GM10248 (cell line): ENCODE measurements at regions not wholly inside any gene's neighbourhood (a gene's known extent, or its start where the extent isn't known, plus 50 kb on each side); places are given as distances from the start of the nearest gene placed in this dataset.
"Not testable (repeated sequence)": the region's sequence is repeated elsewhere in the genome, so short reads cannot be mapped to it uniquely, and the experiment has no call there.

Experiments
- CTCF ChIA-PET: fragments of 300-600 bp; sonication (Branson Sonifier 250); formaldehyde crosslinking; extraction: SDS; loops from one replicate; lab custom pipeline; 2021; ENCODE audit warnings: antibody characterized with exemption; lab: Yijun Ruan, JAX
- POLR2A ChIA-PET: fragments of 350-650 bp; sonication (Branson Sonifier 250); formaldehyde crosslinking; extraction: SDS; loops from one replicate; lab custom pipeline; 2020; ENCODE audit warnings: antibody characterized with exemption; lab: Yijun Ruan, JAX
- DNase-seq: peaks from one replicate; pipeline ENCODE4 v3.0.0; 2012; ENCODE audit errors: extremely low spot score
- TF ChIP-seq, protein P1 (sequence below): IDR thresholded peaks from 2 replicates; pipeline ENCODE4 v1.5.1; 2012; ENCODE audit warnings: mild to moderate bottlenecking, low read depth; ENCODE audit errors: extremely low read depth, missing control alignments, control extremely low read depth

DNA sequence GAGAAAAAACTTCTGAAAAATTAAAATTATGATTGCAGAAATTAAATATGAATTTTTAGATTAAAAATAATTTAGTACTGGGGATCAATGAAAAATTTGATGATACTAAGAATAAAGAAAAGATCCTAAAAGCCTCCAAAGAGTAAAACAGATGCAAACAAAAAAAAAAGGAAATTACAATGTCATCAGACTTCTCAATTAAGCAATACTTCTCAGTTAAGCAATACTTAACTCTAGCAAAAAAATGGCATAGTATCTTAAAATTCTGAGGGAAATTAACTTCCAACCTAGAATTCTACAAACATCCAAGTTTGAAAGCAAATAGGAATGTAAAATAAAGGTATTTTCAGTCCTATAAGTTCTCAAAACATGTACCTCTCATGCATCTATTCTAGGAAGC, 141.2 kb upstream of the INTU start:
- DNase-seq, result no peak
- TF ChIP-seq, protein P1, sequence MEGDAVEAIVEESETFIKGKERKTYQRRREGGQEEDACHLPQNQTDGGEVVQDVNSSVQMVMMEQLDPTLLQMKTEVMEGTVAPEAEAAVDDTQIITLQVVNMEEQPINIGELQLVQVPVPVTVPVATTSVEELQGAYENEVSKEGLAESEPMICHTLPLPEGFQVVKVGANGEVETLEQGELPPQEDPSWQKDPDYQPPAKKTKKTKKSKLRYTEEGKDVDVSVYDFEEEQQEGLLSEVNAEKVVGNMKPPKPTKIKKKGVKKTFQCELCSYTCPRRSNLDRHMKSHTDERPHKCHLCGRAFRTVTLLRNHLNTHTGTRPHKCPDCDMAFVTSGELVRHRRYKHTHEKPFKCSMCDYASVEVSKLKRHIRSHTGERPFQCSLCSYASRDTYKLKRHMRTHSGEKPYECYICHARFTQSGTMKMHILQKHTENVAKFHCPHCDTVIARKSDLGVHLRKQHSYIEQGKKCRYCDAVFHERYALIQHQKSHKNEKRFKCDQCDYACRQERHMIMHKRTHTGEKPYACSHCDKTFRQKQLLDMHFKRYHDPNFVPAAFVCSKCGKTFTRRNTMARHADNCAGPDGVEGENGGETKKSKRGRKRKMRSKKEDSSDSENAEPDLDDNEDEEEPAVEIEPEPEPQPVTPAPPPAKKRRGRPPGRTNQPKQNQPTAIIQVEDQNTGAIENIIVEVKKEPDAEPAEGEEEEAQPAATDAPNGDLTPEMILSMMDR, result no peak
- ChIA-PET POLR2A (no interaction called here), CTCF (no interaction called here)

DNA sequence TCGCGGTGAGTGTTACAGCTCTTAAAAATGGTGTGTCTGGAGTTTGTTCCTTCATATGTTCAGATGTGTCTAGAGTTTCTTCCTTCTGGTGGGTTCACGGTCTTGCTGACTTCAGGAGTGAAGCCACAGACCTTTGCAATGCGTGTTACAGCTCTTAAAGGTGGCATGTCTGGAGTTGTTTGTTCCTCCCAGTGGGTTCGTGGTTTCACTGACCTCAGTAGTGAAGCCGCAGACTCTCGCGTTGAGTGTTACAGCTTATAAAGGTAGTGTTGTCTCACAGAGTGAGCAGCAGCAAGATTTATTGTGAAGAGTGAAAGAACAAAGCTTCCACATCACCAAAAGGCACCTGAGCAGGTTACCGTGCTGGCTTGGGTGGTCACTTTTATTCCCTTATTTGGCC, 135.9 kb upstream of the INTU start:
- CTCF ChIA-PET, result interaction anchor here (0.9 kb wide), 2 partner anchors 8 to 10 kb away, joined by 3 read pairs; no protein-coding TSS in a partner anchor
- POLR2A ChIA-PET, DNase-seq: not testable (repeated sequence)

DNA sequence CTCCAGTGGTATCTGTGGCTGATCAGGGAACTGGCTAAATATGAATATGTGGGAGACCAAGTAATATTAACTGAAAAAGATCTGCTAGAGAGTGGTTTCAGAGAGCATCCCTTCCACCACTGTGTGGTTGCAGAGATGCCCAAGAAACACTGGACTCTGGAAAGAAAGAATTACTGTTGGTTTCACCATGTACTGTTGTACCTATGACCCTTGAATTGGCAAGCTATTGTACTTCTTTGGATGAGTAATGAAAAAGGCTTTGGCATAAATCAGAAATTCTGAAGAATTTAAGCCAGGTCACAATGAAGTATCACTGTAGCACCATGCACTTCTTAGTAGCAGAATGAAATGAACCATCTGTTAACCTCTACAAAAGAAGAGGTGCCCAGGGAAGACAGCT, 134.4 kb upstream of the INTU start:
- ChIA-PET POLR2A (no interaction called here), CTCF (no interaction called here)
- TF ChIP-seq, protein P1, result no peak
- no peak for DNase-seq

DNA sequence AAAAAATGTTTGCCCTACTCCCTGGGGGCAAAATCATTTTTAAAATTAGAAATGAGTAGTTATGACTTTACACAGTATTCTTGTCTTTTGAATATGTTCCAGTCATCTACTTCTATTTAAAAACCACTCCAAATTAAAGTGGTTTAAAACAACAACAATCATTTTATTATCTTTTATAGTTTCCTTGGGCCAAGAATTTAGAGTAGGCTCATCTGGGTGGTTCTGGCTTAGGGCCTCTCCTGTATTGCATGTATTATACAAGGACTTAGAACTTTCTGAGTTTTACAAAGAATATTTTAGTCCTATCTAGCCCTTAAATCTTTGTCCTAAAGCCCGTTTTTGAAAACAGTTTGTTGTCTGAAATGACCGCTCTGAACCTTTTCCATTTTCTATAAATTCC, 132.5 kb upstream of the INTU start:
- DNase-seq, result no peak
- ChIA-PET CTCF (no interaction called here), POLR2A (no interaction called here)
- TF ChIP-seq, protein P1, result no peak

DNA sequence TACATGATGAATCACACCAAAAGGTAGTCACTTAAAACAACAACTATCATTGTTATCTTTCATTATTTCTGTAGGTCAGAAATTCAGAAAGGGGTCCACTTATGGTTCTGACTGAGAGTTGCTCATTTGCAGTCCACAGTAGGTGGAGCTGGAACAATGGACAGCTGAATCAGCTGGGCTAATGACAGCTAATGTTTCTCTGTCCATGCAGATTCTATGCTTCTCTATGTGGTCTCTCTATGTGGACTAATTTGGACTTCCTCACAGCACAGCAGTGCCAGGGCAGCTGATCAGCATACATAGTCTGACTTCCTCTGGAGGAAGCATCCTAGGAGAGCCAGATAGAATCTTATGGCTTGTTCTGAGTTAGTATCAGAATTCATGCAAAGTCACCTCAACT, 131.7 kb upstream of the INTU start:
- no peak for DNase-seq
- ChIA-PET POLR2A (no interaction called here), CTCF (no interaction called here)
- TF ChIP-seq, protein P1, result no peak

DNA sequence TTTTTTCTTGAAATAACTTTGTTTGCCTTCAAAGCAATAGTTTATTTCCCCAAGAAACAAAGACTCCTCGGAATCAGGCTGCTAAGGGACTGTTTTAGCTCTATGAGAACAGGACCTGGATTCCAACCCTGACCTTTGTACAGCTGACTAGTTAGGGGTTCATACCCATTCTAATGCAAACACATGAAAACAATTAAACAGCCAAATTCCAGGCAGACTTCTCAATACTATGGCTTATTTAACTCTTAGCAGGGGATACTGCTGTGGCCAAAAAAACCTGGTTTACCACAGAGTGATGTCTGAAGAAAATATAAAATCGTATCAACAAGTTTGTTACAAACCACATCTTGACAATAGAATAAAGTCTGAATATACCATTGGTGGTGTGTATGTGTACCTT, 129.6 kb upstream of the INTU start:
- DNase-seq, result no peak
- POLR2A ChIA-PET, result no interaction called here

DNA sequence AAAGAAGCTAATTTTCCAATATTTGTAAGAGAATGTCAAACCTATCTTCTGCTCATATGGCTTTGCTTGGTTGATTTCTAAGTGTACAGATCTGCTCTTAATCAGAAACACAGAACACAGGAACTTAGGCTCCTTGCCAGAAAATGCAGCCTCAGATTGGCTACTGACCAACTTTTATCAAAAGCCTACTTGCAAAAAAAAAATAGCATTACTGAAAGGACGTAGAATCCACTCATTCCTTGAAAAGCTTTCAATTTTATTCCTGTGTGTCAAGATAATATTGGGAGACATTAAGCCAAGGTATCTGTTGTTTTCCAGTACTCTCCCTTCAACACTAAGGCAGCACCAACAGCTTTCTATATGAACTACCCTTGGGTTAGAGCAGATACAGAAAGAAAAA, 127.6 kb upstream of the INTU start:
- TF ChIP-seq, protein P1, result no peak
- POLR2A ChIA-PET, result no interaction called here
- CTCF ChIA-PET, result interaction anchor here (0.9 to 1.5 kb wide), 2 partner anchors 9 to 17 kb away, joined by 3 to 4 read pairs; no protein-coding TSS in a partner anchor
- no peak for DNase-seq

More for the DNA sequence above, 129.6 kb upstream of the INTU start:
- TF ChIP-seq, protein P1, result no peak
- CTCF ChIA-PET, result interaction anchor here (0.9 kb wide), 1 partner anchor 22 kb away, joined by 3 read pairs; no protein-coding TSS in a partner anchor
